A549 (cell line): ENCODE measurements at regions not wholly inside any gene's neighbourhood (a gene's known extent, or its start where the extent isn't known, plus 50 kb on each side); places are given as distances from the start of the nearest gene placed in this dataset.

Experiments used
- CBX2 ChIP-seq: fragments of 200-600 bp; sonication (generic); IDR thresholded peaks from 2 replicates; pipeline ENCODE4 v1.6.1; 2016; ENCODE audit warnings: low read depth, mild to moderate bottlenecking, borderline replicate concordance
- CTCF ChIP-seq: fragments of >200 bp; sonication (Bioruptor Twin); formaldehyde crosslinking; IDR thresholded peaks from 3 replicates; pipeline ENCODE4 v1.5.1; 2016
- JUN ChIP-seq, 2 experiments: fragments of >200 bp; sonication (Bioruptor Twin); formaldehyde crosslinking; IDR thresholded peaks; 2 replicates in 1 of 2; 3 replicates in 1 of 2; pipeline ENCODE4 v1.6.1; 2016 to 2017
- JUNB ChIP-seq: fragments of >200 bp; sonication (Bioruptor Twin); formaldehyde crosslinking; IDR thresholded peaks from 2 replicates; pipeline ENCODE4 v1.6.1; 2016
- MAFK ChIP-seq: fragments of 450-650 bp; IDR thresholded peaks from 2 replicates; pipeline ENCODE4 v1.6.1; 2014; ENCODE audit not compliant: partially characterized antibody
- MYC ChIP-seq: IDR thresholded peaks from 2 replicates; pipeline ENCODE4 v1.6.1; 2012; ENCODE audit warnings: mild to moderate bottlenecking, inconsistent platforms, low read length, improper control_type of control experiment, borderline replicate concordance
- NFE2L2 ChIP-seq: fragments of 150-350 bp; conservative IDR thresholded peaks from 2 replicates; pipeline ENCODE4 v1.6.1; 2014; ENCODE audit warnings: low read length
- POLR2A ChIP-seq: IDR thresholded peaks from 2 replicates; pipeline ENCODE4 v1.6.1; 2012; ENCODE audit warnings: mild to moderate bottlenecking, low read length
- RNF2 ChIP-seq: fragments of 200-600 bp; sonication (generic); IDR thresholded peaks from 2 replicates; pipeline ENCODE4 v1.6.1; 2016; ENCODE audit warnings: low read depth, mild to moderate bottlenecking, antibody characterized with exemption, moderate library complexity, borderline replicate concordance
- SMC3 ChIP-seq: fragments of >200 bp; sonication (Bioruptor Twin); formaldehyde crosslinking; IDR thresholded peaks from 3 replicates; pipeline ENCODE4 v1.6.1; 2018; ENCODE audit warnings: inconsistent platforms
- USF2 ChIP-seq: fragments of 450-650 bp; IDR thresholded peaks from 2 replicates; pipeline ENCODE4 v1.6.1; 2014; ENCODE audit warnings: antibody characterized with exemption
- ZFP36 ChIP-seq: fragments of 450-650 bp; IDR thresholded peaks from 2 replicates; pipeline ENCODE4 v1.6.1; 2014; ENCODE audit warnings: borderline replicate concordance; ENCODE audit not compliant: partially characterized antibody
- TF ChIP-seq, protein P1 (sequence below): fragments of 200-600 bp; sonication (generic); IDR thresholded peaks from 2 replicates; pipeline ENCODE4 v1.6.1; 2016; ENCODE audit warnings: antibody characterized with exemption, mild to moderate bottlenecking, moderate library complexity
- TF ChIP-seq, protein P2 (sequence below): IDR thresholded peaks from 2 replicates; pipeline ENCODE4 v1.6.1; 2012; ENCODE audit warnings: low read depth, borderline replicate concordance

DNA sequence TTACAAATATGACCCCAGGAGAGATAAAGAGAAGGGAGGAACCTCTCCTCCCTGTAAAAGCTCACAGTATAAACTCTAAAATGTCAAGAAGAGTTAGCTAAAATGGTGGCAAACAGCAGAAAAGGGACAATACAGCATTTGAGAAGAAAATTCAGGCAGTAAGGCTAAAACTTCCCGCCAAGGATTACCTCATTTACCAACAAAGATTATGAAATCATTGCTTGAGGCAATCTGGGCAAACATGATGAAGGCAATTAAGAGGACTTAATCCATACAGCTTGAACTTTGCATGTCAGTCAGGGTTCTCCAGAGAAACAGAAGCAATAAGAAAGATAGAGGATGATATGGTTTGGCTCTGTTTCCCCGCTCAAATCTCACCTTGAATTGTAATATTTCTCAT is 81.4 kb downstream of the CMPK2 start:
- TF ChIP-seq CTCF (no peak), MYC (no peak), USF2 (no peak), NFE2L2 (no peak), JUN (IDR thresholded peaks at IDR 0.05) (no peak), POLR2A (no peak), JUNB (no peak), RNF2 (no peak), ZFP36 (no peak), SMC3 (no peak), CBX2 (no peak), MAFK (no peak)
- TF ChIP-seq, protein P1, sequence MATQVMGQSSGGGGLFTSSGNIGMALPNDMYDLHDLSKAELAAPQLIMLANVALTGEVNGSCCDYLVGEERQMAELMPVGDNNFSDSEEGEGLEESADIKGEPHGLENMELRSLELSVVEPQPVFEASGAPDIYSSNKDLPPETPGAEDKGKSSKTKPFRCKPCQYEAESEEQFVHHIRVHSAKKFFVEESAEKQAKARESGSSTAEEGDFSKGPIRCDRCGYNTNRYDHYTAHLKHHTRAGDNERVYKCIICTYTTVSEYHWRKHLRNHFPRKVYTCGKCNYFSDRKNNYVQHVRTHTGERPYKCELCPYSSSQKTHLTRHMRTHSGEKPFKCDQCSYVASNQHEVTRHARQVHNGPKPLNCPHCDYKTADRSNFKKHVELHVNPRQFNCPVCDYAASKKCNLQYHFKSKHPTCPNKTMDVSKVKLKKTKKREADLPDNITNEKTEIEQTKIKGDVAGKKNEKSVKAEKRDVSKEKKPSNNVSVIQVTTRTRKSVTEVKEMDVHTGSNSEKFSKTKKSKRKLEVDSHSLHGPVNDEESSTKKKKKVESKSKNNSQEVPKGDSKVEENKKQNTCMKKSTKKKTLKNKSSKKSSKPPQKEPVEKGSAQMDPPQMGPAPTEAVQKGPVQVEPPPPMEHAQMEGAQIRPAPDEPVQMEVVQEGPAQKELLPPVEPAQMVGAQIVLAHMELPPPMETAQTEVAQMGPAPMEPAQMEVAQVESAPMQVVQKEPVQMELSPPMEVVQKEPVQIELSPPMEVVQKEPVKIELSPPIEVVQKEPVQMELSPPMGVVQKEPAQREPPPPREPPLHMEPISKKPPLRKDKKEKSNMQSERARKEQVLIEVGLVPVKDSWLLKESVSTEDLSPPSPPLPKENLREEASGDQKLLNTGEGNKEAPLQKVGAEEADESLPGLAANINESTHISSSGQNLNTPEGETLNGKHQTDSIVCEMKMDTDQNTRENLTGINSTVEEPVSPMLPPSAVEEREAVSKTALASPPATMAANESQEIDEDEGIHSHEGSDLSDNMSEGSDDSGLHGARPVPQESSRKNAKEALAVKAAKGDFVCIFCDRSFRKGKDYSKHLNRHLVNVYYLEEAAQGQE, result no peak
- TF ChIP-seq, protein P2, sequence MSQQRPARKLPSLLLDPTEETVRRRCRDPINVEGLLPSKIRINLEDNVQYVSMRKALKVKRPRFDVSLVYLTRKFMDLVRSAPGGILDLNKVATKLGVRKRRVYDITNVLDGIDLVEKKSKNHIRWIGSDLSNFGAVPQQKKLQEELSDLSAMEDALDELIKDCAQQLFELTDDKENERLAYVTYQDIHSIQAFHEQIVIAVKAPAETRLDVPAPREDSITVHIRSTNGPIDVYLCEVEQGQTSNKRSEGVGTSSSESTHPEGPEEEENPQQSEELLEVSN, result no peak
